CD14-positive monocyte (primary cell): ENCODE measurements at regions not wholly inside any gene's neighbourhood (a gene's known extent, or its start where the extent isn't known, plus 50 kb on each side); places are given as distances from the start of the nearest gene placed in this dataset.

Experiments
- DNase-seq, 3 donors: peaks; one replicate each; pipeline ENCODE4 v3.0.0-alpha.2; 2011 to 2022
- H2AFZ ChIP-seq: 2 replicates; pipeline ENCODE4 v1.6.0; 2012; ENCODE audit warnings: mild to moderate bottlenecking, low read depth, low read length, inconsistent platforms; ENCODE audit not compliant: insufficient read depth, poor library complexity, severe bottlenecking
- H3K27ac ChIP-seq, 2 donors: 1 replicate in 1 of 2; 2 replicates in 1 of 2; pipeline ENCODE4 v1.5.1; 2012 to 2013; ENCODE audit warnings: low read length in 2 of 2, control low read depth in 1 of 2, inconsistent platforms in 1 of 2, low read depth in 1 of 2, mild to moderate bottlenecking in 1 of 2
- H3K27me3 ChIP-seq, 2 donors: one replicate each; pipeline versions ENCODE4 v1.6.0 to v1.6.1; 2011 to 2013; ENCODE audit warnings: low read length in 2 of 2; ENCODE audit not compliant: control insufficient read depth in 2 of 2, insufficient read depth in 2 of 2
- H3K36me3 ChIP-seq, 2 donors: replicated peaks in 1 of 2; 1 replicate in 1 of 2; 2 replicates in 1 of 2; pipeline versions ENCODE4 v1.5.1 to v1.6.1; 2012 to 2013; ENCODE audit warnings: low read length in 2 of 2, control low read depth in 1 of 2, inconsistent platforms in 1 of 2, mild to moderate bottlenecking in 1 of 2; ENCODE audit not compliant: insufficient read depth in 2 of 2, control insufficient read depth in 1 of 2
- H3K4me1 ChIP-seq, 2 donors: 1 replicate in 1 of 2; 2 replicates in 1 of 2; pipeline versions ENCODE4 v1.5.1 to v1.6.1; 2012 to 2013; ENCODE audit warnings: low read length in 2 of 2, control low read depth in 1 of 2, inconsistent platforms in 1 of 2, mild to moderate bottlenecking in 1 of 2, moderate library complexity in 1 of 2; ENCODE audit not compliant: insufficient read depth in 2 of 2, control insufficient read depth in 1 of 2
- H3K4me2 ChIP-seq: replicated peaks from 2 replicates; pipeline ENCODE3; 2012; ENCODE audit warnings: low read length, moderate library complexity, mild to moderate bottlenecking; ENCODE audit not compliant: poor library complexity, severe bottlenecking; ENCODE audit errors: extremely low read depth
- H3K4me3 ChIP-seq, 3 experiments: fragments of 200-600 bp in 1 of 3; sonication (generic) in 1 of 3; replicated peaks in 1 of 3; 1 replicate in 2 of 3; 2 replicates in 1 of 3; pipeline ENCODE4 v1.5.1; 2011 to 2013; ENCODE audit warnings: low read length in 3 of 3, mild to moderate bottlenecking in 3 of 3, control low read depth in 2 of 3, low read depth in 2 of 3, inconsistent platforms in 1 of 3, moderate library complexity in 1 of 3
- H3K79me2 ChIP-seq: 2 replicates; pipeline ENCODE4 v1.6.0; 2012; ENCODE audit warnings: mild to moderate bottlenecking, control low read depth, inconsistent platforms, low read length, moderate library complexity; ENCODE audit not compliant: insufficient read depth
- H3K9ac ChIP-seq: 2 replicates; pipeline ENCODE4 v1.6.0; 2017; ENCODE audit warnings: low read length, mild to moderate bottlenecking; ENCODE audit not compliant: insufficient read depth, poor library complexity, severe bottlenecking
- H3K9me3 ChIP-seq, 2 donors: replicated peaks in 1 of 2; 1 replicate in 1 of 2; 2 replicates in 1 of 2; pipeline versions ENCODE4 v1.5.1 to v1.6.1; 2012 to 2013; ENCODE audit warnings: low read length in 2 of 2, control low read depth in 1 of 2; ENCODE audit not compliant: control insufficient read depth in 1 of 2, insufficient read depth in 1 of 2
- H4K20me1 ChIP-seq: 2 replicates; pipeline ENCODE4 v1.6.0; 2012; ENCODE audit warnings: mild to moderate bottlenecking, low read length, control low read depth, moderate library complexity; ENCODE audit not compliant: insufficient read depth
- H3K27ac Mint-ChIP-seq, 7 donors: one replicate each; pipeline ENCODE4 v1.8.0; 2020; ENCODE audit warnings: mild to moderate bottlenecking in 7 of 7, mixed read lengths in 7 of 7, moderate library complexity in 6 of 7, inconsistent platforms in 2 of 7
- H3K27me3 Mint-ChIP-seq, 3 donors: one replicate each; pipeline ENCODE4 v1.8.0; 2021 to 2022; ENCODE audit warnings: low read depth in 3 of 3, mild to moderate bottlenecking in 3 of 3, mixed read lengths in 3 of 3, moderate library complexity in 3 of 3, inconsistent platforms in 1 of 3
- H3K36me3 Mint-ChIP-seq, 2 donors: one replicate each; pipeline ENCODE4 v1.8.0; 2020; ENCODE audit warnings: mixed read lengths in 2 of 2, inconsistent platforms in 1 of 2, mild to moderate bottlenecking in 1 of 2
- H3K4me1 Mint-ChIP-seq: one replicate; pipeline ENCODE4 v1.8.0; 2020; ENCODE audit warnings: mild to moderate bottlenecking, mixed read lengths
- H3K4me3 Mint-ChIP-seq, 2 donors: one replicate each; pipeline ENCODE4 v1.8.0; 2020; ENCODE audit warnings: mild to moderate bottlenecking in 2 of 2, mixed read lengths in 2 of 2, moderate library complexity in 1 of 2
- H3K9me3 Mint-ChIP-seq, 7 donors: one replicate each; pipeline ENCODE4 v1.8.0; 2020 to 2022; ENCODE audit warnings: mixed read lengths in 7 of 7, mild to moderate bottlenecking in 6 of 7, moderate library complexity in 6 of 7, inconsistent platforms in 2 of 7
- CTCF ChIP-seq: fragments of 200-600 bp; IDR thresholded peaks from one replicate; pipeline ENCODE4 v1.8.0; 2022; ENCODE audit warnings: antibody characterized with exemption, mild to moderate bottlenecking
- WGBS: methylation state at CpG from one replicate; pipeline ENCODE4 v1.1.5; 2013; ENCODE audit warnings: missing lambda C conversion rate; ENCODE audit not compliant: insufficient coverage; 5-methylcytosine and 5-hydroxymethylcytosine counted together
- intact Hi-C, 2 donors: fragments of 100-400 bp; cut with micrococcal nuclease; formaldehyde crosslinking; loops; one replicate each; pipeline versions ENCODE4 v1.15.0 to v1.15.1; 2023

- H3K4me2 ChIP-seq: no peak overlapping the region
- no peak overlapping the region for H3K4me3 ChIP-seq
- no peaks in the 10 kb centered on the region for H3K36me3 ChIP-seq
- H3K79me2 ChIP-seq: no peaks in the 10 kb centered on the region
- intact Hi-C loops: no loop called here
- Mint-ChIP-seq H3K36me3 (no peaks in the 10 kb centered on the region), H3K4me3 (no peak overlapping the region), H3K9me3 (peaks cover 0 to 6% (median 0%) of the 10 kb centered on the region in 7 donors), H3K4me1 (no peaks in the 10 kb centered on the region), H3K27ac (no peak overlapping the region), H3K27me3 (peaks cover 2 to 10% (median 7%) of the 10 kb centered on the region in 3 donors)
- no peak for TF ChIP-seq CTCF
- H3K9ac ChIP-seq: no peak overlapping the region
- H2AFZ ChIP-seq: no peak overlapping the region
- WGBS: 90% methylated on average over 4 of the region's 8 CpGs
- H4K20me1 ChIP-seq: no peaks in the 10 kb centered on the region
- DNase-seq: no peak
- H3K27ac ChIP-seq: no peak overlapping the region
- H3K27me3 ChIP-seq: no peaks in the 10 kb centered on the region
- H3K9me3 ChIP-seq: no peaks in the 10 kb centered on the region
- H3K4me1 ChIP-seq: no peaks in the 10 kb centered on the region
Observed at GRCh38 chr1:229886636-229887035, 180.4 kb upstream of the GALNT2 start.

GRCh38 chr1:229887043-229887822 is 179.8 kb upstream of the GALNT2 start:
- Histone ChIP-seq H3K4me1 (no peaks in the 10 kb centered on the region), H3K9ac (no peak overlapping the region), H2AFZ (no peak overlapping the region), H3K4me3 (no peak overlapping the region), H4K20me1 (no peaks in the 10 kb centered on the region), H3K36me3 (no peaks in the 10 kb centered on the region), H3K27me3 (no peaks in the 10 kb centered on the region), H3K79me2 (no peaks in the 10 kb centered on the region), H3K4me2 (no peak overlapping the region), H3K9me3 (no peaks in the 10 kb centered on the region), H3K27ac (no peak overlapping the region)
- Mint-ChIP-seq H3K27ac (no peak overlapping the region), H3K27me3 (peaks cover 2 to 10% (median 9%) of the 10 kb centered on the region in 3 donors), H3K4me1 (no peaks in the 10 kb centered on the region), H3K9me3 (peaks cover 0 to 6% (median 0%) of the 10 kb centered on the region in 7 donors), H3K36me3 (no peaks in the 10 kb centered on the region), H3K4me3 (no peak overlapping the region)
- TF ChIP-seq CTCF: no peak
- no peak for DNase-seq
- intact Hi-C loops: no loop called here
- 92% methylated on average over 3 of the region's 3 CpGs for WGBS
